Lower lobe of right lung (tissue), 2 donors: ENCODE measurements at regions not wholly inside any gene's neighbourhood (a gene's known extent, or its start where the extent isn't known, plus 50 kb on each side); places are given as distances from the start of the nearest gene placed in this dataset.

Experiments
- ATAC-seq, 2 donors: fragments of 200-7000 bp; cut with Tn5 transposase; one replicate each; pipeline ENCODE4 v1.9.1; 2020 to 2022; ENCODE audit warnings: mild to moderate bottlenecking in 2 of 2, moderate library complexity in 2 of 2
- DNase-seq: peaks from one replicate; pipeline ENCODE4 v3.0.0-alpha.2; 2020
- H3K27ac ChIP-seq: fragments of 200-600 bp; one replicate; pipeline ENCODE4 v1.8.0; 2022
- H3K27me3 ChIP-seq: fragments of 200-600 bp; one replicate; pipeline ENCODE4 v1.8.0; 2022; ENCODE audit warnings: low read depth
- H3K36me3 ChIP-seq: fragments of 200-600 bp; one replicate; pipeline ENCODE4 v1.8.0; 2022; ENCODE audit warnings: mild to moderate bottlenecking
- H3K4me1 ChIP-seq: fragments of 200-600 bp; one replicate; pipeline ENCODE4 v1.8.0; 2022
- H3K4me3 ChIP-seq: fragments of 200-600 bp; one replicate; pipeline ENCODE4 v1.8.0; 2022; ENCODE audit warnings: mild to moderate bottlenecking
- H3K9me3 ChIP-seq: fragments of 200-600 bp; one replicate; pipeline ENCODE4 v1.8.0; 2022
- CTCF ChIP-seq: fragments of 200-600 bp; IDR thresholded peaks from one replicate; pipeline ENCODE4 v1.8.0; 2022; ENCODE audit warnings: antibody characterized with exemption, mild to moderate bottlenecking
- intact Hi-C: fragments of 100-400 bp; cut with DNase I; formaldehyde crosslinking; loops from one replicate; pipeline ENCODE4 v1.11.0; 2022
- donor health status: DM: no; HTN: yes; CAD: no; lungs with severe emphysema.

GRCh38 chr20:39909447-39909846 is 779.6 kb downstream of the MAFB start:
- intact Hi-C loops: no loop called here
- peak; percentile 53 for DNase-seq

GRCh38 chr20:39904476-39905112 is 784.4 kb downstream of the MAFB start:
- no peak for ATAC-seq
- H3K4me3 ChIP-seq: no peak overlapping the region
- no peaks in the 10 kb centered on the region for H3K36me3 ChIP-seq
- no peaks in the 10 kb centered on the region for H3K4me1 ChIP-seq
- H3K9me3 ChIP-seq: no peaks in the 10 kb centered on the region
- no peak overlapping the region for H3K27ac ChIP-seq
- no peaks in the 10 kb centered on the region for H3K27me3 ChIP-seq
- intact Hi-C loops: no loop called here
- DNase-seq: no peak
- TF ChIP-seq CTCF: no peak

More at GRCh38 chr20:39909447-39909846, 779.6 kb downstream of the MAFB start:
- peak; percentile 84 to 90 for ATAC-seq
- Histone ChIP-seq H3K4me1 (no peaks in the 10 kb centered on the region), H3K4me3 (no peak overlapping the region), H3K27me3 (no peaks in the 10 kb centered on the region), H3K36me3 (no peaks in the 10 kb centered on the region), H3K27ac (no peak overlapping the region), H3K9me3 (no peaks in the 10 kb centered on the region)
- TF ChIP-seq CTCF: no peak

GRCh38 chr20:39903806-39904465 is 785.1 kb downstream of the MAFB start:
- DNase-seq (no peak), ATAC-seq (no peak)
- H3K36me3 ChIP-seq: no peaks in the 10 kb centered on the region
- intact Hi-C loops: no loop called here
- no peaks in the 10 kb centered on the region for H3K27me3 ChIP-seq
- no peaks in the 10 kb centered on the region for H3K9me3 ChIP-seq
- H3K4me1 ChIP-seq: no peaks in the 10 kb centered on the region
- TF ChIP-seq CTCF: no peak
- H3K4me3 ChIP-seq: no peak overlapping the region
- H3K27ac ChIP-seq: no peak overlapping the region

GRCh38 chr20:39899881-39900280 is 789.2 kb downstream of the MAFB start:
- Histone ChIP-seq H3K36me3 (no peaks in the 10 kb centered on the region), H3K27ac (no peak overlapping the region), H3K4me3 (no peak overlapping the region), H3K9me3 (no peaks in the 10 kb centered on the region), H3K4me1 (no peaks in the 10 kb centered on the region), H3K27me3 (no peaks in the 10 kb centered on the region)
- DNase-seq (no peak), ATAC-seq (no peak)
- intact Hi-C loops: no loop called here
- TF ChIP-seq CTCF: no peak

DNA sequence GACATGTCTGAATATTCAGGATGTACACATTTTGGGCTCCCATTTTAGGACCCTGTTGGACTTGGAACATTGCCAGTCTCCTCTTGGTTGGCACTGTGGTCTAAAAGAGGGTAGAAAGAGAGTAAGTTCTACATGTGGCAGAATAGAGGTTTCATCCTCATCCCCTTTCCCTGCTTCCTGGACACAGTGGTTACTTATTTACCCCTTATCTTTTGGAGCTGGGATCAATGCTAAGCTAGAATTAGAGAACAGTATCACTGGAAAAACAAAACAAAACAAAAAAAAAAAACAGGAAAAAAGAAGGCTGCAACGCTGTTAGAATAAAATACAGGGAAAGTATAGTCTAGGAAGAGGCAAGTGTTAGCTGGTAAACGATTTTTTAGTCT is 790.6 kb downstream of the MAFB start:
- DNase-seq: no peak
- intact Hi-C loops: no loop called here
- H3K4me3 ChIP-seq: no peak overlapping the region
- no peaks in the 10 kb centered on the region for H3K4me1 ChIP-seq
- ATAC-seq: no peak
- no peaks in the 10 kb centered on the region for H3K9me3 ChIP-seq
- no peaks in the 10 kb centered on the region for H3K36me3 ChIP-seq
- H3K27me3 ChIP-seq: no peaks in the 10 kb centered on the region
- H3K27ac ChIP-seq: no peak overlapping the region
- TF ChIP-seq CTCF: no peak
